IgD-negative memory B cell (primary cell): ENCODE measurements at regions not wholly inside any gene's neighbourhood (a gene's known extent, or its start where the extent isn't known, plus 50 kb on each side); places are given as distances from the start of the nearest gene placed in this dataset.

Experiments
- H3K27ac Mint-ChIP-seq, 3 donors: one replicate each; pipeline ENCODE4 v1.8.0; 2020 to 2022; ENCODE audit warnings: mild to moderate bottlenecking in 3 of 3, mixed read lengths in 3 of 3, moderate library complexity in 1 of 3
- H3K27me3 Mint-ChIP-seq: one replicate; pipeline ENCODE4 v1.8.0; 2021; ENCODE audit warnings: mixed read lengths
- H3K36me3 Mint-ChIP-seq: one replicate; pipeline ENCODE4 v1.8.0; 2020; ENCODE audit warnings: mild to moderate bottlenecking, mixed read lengths
- H3K4me1 Mint-ChIP-seq, 3 donors: one replicate each; pipeline ENCODE4 v1.8.0; 2020 to 2022; ENCODE audit warnings: mixed read lengths in 3 of 3, mild to moderate bottlenecking in 1 of 3
- H3K4me3 Mint-ChIP-seq, 4 donors: one replicate each; pipeline ENCODE4 v1.8.0; 2020 to 2022; ENCODE audit warnings: mild to moderate bottlenecking in 4 of 4, mixed read lengths in 4 of 4, moderate library complexity in 3 of 4
- H3K9me3 Mint-ChIP-seq, 3 donors: one replicate each; pipeline ENCODE4 v1.8.0; 2020 to 2021; ENCODE audit warnings: mixed read lengths in 3 of 3, mild to moderate bottlenecking in 1 of 3

DNA sequence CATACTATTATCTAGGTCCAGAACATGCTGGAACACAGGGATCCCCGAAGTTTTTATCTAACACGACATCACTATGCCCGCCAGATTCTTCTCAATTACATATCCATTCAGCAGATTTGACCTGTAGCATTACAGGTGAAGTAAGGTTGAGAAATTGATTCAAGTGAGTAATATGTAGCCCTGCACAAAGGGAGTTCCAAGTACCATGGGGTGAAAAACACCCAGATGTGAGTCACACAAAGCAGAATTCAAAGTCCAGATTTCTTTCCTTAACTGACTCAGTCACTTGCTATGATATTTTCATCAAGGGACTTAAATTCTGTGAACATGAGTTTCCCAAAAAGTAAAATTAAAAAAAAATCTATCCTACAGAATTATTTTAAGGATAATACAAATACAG is 655.4 kb upstream of the PTCHD4 start:
- no peaks in the 10 kb centered on the region for H3K27me3 Mint-ChIP-seq
- no peak overlapping the region for H3K27ac Mint-ChIP-seq
- H3K36me3 Mint-ChIP-seq = no peaks in the 10 kb centered on the region
- no peak overlapping the region for H3K4me3 Mint-ChIP-seq
- no peaks in the 10 kb centered on the region for H3K4me1 Mint-ChIP-seq
- peaks cover 0 to 4% (median 0%) of the 10 kb centered on the region in 3 donors for H3K9me3 Mint-ChIP-seq

DNA sequence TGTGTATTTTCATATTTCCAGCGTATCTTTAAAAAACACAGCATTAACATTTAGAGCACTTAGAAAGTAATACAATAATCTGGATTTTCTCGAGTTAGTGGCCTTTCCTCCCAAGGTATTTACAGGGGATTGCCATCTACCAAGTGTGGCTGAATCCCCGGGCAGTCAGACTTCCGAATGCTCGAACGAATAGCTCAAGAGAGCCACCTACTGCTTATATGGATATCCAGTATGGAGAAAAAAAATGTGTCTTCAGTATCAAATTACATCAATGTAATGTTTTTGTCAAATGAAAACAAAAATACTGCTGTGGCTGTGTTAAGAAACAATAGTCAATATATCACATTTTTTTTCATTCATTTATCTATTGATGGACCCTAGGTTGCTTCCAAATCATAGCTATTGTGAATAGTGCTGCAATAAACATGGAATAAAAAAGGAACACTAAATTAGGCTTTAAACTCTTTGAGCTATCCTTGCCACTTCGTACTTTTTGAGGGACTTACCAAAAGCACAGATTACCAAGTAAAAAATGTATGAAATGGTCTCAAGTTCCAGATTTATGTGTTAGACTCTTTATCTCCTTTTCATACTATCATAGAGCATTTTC is 654.5 kb upstream of the PTCHD4 start:
- no peaks in the 10 kb centered on the region for H3K36me3 Mint-ChIP-seq
- no peaks in the 10 kb centered on the region for H3K4me1 Mint-ChIP-seq
- no peak overlapping the region for H3K4me3 Mint-ChIP-seq
- H3K27me3 Mint-ChIP-seq = no peaks in the 10 kb centered on the region
- H3K9me3 Mint-ChIP-seq = peaks cover 0 to 2% (median 0%) of the 10 kb centered on the region in 3 donors
- no peak overlapping the region for H3K27ac Mint-ChIP-seq

DNA sequence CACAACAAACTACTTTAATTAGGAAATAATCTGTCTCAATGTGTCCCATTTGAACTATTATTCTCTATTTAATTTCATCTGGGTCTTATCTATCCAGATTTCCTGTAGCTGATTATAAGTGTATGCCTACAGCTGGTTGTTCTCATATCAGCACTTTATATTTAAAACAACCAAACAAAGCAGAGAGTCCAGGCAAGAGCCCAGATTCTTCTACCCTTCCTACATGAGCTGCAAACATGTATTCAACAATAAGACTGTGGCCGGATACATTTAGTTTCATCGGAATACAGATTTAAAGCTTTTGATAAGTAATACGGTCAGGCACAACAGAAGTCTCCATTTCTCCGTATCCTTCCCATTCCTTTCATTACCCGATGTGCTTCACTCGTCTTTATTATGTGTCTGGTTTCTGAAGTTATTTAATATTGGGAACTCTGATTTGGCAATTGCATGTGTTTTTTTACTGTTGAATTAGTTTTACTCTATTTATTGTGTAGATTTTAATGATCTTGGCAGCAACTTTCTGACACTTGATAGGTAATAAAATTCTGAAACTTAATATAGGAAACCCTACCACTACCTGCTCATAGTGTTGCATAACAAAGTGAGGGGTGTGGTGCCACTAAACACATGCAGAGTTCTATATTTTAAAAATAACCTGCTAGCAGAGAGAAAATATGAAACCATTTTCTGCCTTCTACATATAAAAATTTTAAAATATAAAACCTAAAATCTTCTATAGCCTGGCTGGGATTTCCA is 653.5 kb upstream of the PTCHD4 start:
- Mint-ChIP-seq H3K4me1 (no peaks in the 10 kb centered on the region), H3K36me3 (no peaks in the 10 kb centered on the region), H3K27ac (no peak overlapping the region), H3K27me3 (no peaks in the 10 kb centered on the region), H3K4me3 (no peak overlapping the region), H3K9me3 (peaks cover 0 to 2% (median 0%) of the 10 kb centered on the region in 3 donors)

DNA sequence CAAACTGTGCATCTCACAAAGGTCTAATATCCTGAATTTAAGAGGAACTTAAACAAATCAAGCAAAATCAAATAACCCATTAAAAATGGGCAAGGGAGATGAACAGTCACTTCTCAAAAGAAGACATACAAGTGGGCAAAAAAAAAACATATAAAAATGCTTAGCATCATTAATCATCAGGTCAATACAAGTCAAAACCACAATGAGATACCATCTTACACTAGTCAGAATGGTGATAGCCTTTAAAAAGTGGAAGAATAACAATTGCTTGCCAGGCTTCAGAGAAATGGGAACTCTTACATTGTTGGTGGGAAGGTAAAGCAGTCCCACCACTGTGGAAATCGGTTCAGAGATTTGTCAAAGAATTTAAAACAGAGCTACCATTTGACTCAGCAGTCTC is 646.7 kb upstream of the PTCHD4 start:
- no peak overlapping the region for H3K4me3 Mint-ChIP-seq
- peaks cover 4 to 8% (median 6%) of the 10 kb centered on the region in 3 donors for H3K9me3 Mint-ChIP-seq
- no peaks in the 10 kb centered on the region for H3K27me3 Mint-ChIP-seq
- no peaks in the 10 kb centered on the region for H3K36me3 Mint-ChIP-seq
- H3K4me1 Mint-ChIP-seq = no peaks in the 10 kb centered on the region
- no peak overlapping the region for H3K27ac Mint-ChIP-seq

DNA sequence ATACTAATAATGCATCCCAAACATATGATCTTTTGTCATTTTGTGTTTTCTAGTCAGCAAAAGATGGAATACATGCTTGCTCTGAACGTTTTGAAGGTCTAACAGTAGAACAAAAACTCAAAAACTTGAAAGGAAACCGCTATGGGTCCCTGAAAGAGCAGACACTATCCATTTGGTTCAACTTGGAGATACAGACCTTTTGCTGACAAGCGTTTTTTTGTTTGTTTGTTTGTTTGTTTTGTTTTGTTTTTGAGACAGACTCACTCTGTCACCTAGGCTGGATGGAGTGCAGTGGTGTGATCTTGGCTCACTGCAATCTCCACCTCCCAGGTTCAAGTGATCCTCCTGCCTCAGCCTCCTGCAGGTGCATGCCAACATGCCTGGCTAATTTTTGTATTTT is 644.3 kb upstream of the PTCHD4 start:
- H3K27ac Mint-ChIP-seq = no peak overlapping the region
- no peaks in the 10 kb centered on the region for H3K4me1 Mint-ChIP-seq
- H3K27me3 Mint-ChIP-seq = no peaks in the 10 kb centered on the region
- peaks cover 4 to 8% (median 5%) of the 10 kb centered on the region in 3 donors for H3K9me3 Mint-ChIP-seq
- H3K4me3 Mint-ChIP-seq = no peak overlapping the region
- no peaks in the 10 kb centered on the region for H3K36me3 Mint-ChIP-seq

DNA sequence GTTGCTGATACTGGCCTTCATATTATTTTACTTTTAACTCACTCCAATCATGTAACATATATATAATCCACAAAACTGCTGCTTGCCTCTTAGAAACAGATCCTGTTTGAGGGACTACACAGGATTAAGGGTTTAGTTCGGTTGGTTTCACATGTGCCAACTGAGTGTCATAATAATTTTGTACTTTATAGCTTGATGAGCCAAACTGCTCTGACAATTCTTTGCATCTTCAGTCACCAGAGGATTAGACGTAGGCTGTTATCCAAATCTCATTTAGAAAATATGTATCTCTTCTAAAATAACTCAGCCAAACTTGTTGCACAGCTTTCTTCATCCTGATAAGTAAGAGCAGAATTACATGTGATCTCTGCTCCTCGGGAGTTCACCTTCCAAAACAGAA is 643.6 kb upstream of the PTCHD4 start:
- no peak overlapping the region for H3K27ac Mint-ChIP-seq
- H3K27me3 Mint-ChIP-seq = no peaks in the 10 kb centered on the region
- H3K4me3 Mint-ChIP-seq = no peak overlapping the region

DNA sequence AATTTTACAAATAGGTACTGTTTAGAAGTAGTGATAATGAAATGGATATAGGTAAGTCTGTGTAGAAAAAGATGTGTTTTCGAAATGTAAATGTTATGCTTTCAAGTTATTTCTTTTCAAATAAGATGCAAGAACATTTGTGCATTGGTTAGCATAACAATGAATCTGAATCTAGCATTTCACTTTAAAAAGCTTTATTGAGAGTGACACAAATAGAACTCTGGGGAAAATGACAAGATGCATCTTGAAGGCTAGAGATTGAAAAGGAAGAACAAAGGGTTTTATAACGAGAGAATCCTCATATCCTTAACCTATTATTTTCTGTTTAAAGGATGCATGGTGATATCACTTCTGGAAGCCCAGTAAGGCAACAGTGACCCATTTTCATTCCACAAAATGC is 639.9 kb upstream of the PTCHD4 start:
- Mint-ChIP-seq H3K36me3 (no peaks in the 10 kb centered on the region), H3K27me3 (no peaks in the 10 kb centered on the region), H3K4me3 (no peak overlapping the region), H3K9me3 (peaks cover 4 to 6% (median 5%) of the 10 kb centered on the region in 3 donors), H3K4me1 (no peaks in the 10 kb centered on the region), H3K27ac (no peak overlapping the region)

More for the DNA sequence above, 643.6 kb upstream of the PTCHD4 start:
- Mint-ChIP-seq H3K36me3 (no peaks in the 10 kb centered on the region), H3K4me1 (no peaks in the 10 kb centered on the region), H3K9me3 (peaks cover 4 to 8% (median 4%) of the 10 kb centered on the region in 3 donors)

DNA sequence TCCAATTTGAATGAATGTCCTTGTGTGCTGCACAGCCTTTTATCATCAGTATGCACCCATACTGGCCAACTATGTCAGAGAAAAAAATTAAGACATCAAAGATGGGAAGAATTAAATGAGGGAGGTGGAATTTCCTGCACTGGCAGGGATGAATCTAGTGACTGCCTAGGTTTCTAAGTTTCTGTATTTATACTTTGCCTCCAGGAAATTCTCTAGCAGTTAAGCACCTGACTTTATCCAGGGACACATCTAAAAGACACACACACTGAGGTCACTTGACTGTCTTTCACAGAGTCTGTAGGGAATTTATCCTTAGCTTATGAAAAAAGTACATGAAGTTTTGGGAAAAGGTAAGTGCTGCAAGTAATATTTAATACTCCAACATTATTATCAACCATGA is 636.5 kb upstream of the PTCHD4 start:
- Mint-ChIP-seq H3K4me1 (no peaks in the 10 kb centered on the region), H3K4me3 (no peak overlapping the region), H3K27ac (no peak overlapping the region), H3K36me3 (no peaks in the 10 kb centered on the region), H3K9me3 (peaks cover 0 to 13% (median 5%) of the 10 kb centered on the region in 3 donors), H3K27me3 (no peaks in the 10 kb centered on the region)

DNA sequence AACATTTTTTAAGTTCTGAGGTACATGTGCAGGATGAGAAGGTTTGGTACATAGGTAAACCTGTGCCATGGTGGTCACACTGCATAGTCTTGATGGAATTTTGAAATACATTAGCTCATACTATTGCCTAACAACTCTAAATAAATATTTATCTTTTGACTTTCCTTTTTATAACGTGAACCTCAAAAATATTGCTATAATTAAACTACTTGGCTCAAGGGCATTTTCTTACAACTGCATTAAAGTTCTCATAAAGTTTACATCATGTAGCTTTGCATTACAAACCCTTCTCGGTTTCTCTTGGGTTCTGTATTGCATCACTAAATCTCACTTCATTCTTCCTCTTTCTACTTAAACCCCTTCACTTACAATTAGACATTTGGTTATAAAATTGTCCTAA is 636.0 kb upstream of the PTCHD4 start:
- Mint-ChIP-seq H3K4me1 (no peaks in the 10 kb centered on the region), H3K36me3 (no peaks in the 10 kb centered on the region), H3K4me3 (no peak overlapping the region), H3K9me3 (peaks cover 0 to 13% (median 5%) of the 10 kb centered on the region in 3 donors), H3K27me3 (no peaks in the 10 kb centered on the region), H3K27ac (no peak overlapping the region)

DNA sequence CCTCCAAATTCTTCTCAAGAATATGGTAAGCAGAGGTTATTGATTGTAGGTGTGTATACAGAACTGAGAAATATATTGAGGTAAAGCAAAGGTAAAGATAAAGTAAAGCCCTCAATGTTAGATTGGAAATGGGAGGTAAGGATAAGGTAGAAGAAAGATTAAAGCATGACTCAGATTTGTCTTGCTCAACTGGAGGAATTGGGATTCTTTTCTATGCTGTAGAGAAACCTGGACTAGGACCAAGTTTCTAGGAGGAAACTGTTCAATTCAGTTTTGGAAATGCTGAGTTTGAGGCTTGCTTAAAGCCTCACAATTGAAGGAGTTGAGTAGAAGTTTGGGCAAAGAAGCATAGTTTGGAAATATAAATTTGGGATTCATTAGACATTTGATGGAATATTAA is 634.0 kb upstream of the PTCHD4 start:
- H3K4me3 Mint-ChIP-seq = no peak overlapping the region
- peaks cover 0 to 13% (median 5%) of the 10 kb centered on the region in 3 donors for H3K9me3 Mint-ChIP-seq
- no peaks in the 10 kb centered on the region for H3K27me3 Mint-ChIP-seq
- H3K27ac Mint-ChIP-seq = no peak overlapping the region
- H3K36me3 Mint-ChIP-seq = no peaks in the 10 kb centered on the region
- H3K4me1 Mint-ChIP-seq = no peaks in the 10 kb centered on the region

DNA sequence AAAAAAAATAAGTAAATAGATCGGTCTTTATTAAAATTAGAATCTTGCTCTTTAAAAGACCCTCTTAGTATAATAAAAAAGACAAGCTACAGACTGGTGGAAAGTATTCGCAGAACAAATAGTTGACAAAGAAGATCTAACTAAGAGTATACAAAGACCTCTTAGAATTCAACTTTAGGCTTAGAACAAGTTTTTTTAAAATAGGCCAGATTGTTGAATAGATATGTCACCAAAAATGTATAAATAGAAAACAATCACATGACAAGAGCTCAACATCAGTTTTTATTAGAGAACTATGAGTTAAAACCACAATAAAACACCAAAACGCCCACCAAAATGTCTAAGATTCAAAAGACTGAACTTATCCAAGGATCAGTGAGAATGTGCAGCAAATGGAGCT is 632.7 kb upstream of the PTCHD4 start:
- Mint-ChIP-seq H3K27ac (no peak overlapping the region), H3K4me1 (no peaks in the 10 kb centered on the region), H3K27me3 (no peaks in the 10 kb centered on the region), H3K36me3 (no peaks in the 10 kb centered on the region), H3K4me3 (no peak overlapping the region), H3K9me3 (peaks cover 0 to 13% (median 5%) of the 10 kb centered on the region in 3 donors)

DNA sequence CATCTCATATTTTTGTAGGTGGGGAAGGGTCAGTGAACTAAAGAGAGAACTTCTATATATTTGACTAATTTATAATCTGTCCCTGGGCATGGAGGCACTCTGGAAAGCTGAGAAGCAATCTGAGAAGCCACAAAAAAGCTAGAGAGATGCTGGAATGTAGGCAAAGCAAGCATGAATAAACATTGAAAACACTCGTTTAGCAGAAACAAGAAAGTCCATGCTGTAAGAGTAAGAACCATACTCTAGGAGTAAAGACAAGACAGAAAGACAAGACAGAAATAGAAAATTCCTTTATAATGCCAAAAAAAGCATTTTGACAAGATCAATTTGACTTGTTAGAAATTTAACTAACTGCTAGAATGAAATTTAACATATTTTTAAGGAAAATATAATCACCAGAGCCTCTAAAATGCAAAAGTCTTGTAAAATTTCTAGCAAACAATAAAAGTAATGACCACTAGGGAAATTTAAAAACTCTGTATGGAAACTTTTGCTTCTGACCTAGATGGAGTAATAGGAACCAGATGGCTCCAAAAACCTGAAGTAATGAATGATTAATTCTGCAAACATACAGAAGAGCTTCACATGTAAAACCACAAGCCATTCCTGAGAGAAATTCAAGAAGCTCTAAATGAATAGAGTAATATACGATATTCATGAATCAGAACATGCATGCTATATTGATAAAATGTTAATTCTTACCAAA is 625.7 kb upstream of the PTCHD4 start:
- no peaks in the 10 kb centered on the region for H3K4me1 Mint-ChIP-seq

DNA sequence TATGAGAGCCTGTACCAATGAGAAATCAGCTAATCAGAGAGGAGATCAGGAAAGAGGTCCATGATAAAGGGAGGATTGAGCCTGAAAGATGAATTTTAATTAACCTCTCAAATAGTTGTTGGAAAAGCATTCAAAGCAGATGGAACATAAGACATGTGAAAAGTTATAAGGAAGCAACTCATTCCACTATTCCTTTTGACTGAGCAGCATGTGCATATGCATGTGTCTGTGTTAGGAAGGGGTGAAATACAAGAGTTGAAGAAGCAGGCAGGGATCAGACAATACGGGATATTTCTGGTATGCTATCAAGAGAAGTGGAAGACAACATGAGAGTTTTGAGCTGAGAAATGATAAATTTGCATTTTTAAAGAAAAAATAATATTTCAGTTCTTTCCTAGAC is 624.8 kb upstream of the PTCHD4 start:
- Mint-ChIP-seq H3K36me3 (no peaks in the 10 kb centered on the region), H3K9me3 (peaks cover 3 to 12% (median 5%) of the 10 kb centered on the region in 3 donors), H3K4me1 (no peaks in the 10 kb centered on the region), H3K27ac (no peak overlapping the region), H3K4me3 (no peak overlapping the region), H3K27me3 (no peaks in the 10 kb centered on the region)

More for the DNA sequence above, 625.7 kb upstream of the PTCHD4 start:
- Mint-ChIP-seq H3K36me3 (no peaks in the 10 kb centered on the region), H3K27ac (no peak overlapping the region), H3K4me3 (peak overlapping the region in 1 of 4 donors; percentile 5), H3K9me3 (peaks cover 3 to 5% (median 5%) of the 10 kb centered on the region in 3 donors), H3K27me3 (no peaks in the 10 kb centered on the region)

DNA sequence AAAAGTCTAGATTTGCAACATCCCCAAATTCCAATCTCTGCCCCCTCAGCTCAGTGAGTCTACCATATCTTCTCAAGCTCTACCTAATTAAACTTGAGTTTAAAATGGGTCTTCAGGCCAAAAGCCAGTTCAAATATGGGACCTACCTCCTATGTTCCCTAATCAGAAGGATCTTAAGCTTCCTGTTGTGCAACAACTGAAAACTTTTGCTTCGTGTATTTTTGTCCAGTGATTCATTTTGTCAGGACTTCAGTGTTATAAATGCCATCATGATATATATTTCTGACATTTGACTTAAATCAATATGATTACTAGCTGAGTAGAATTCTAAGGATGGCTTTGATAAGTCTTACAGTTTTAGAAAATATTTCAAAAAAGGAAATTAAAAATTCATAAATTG is 622.6 kb upstream of the PTCHD4 start:
- Mint-ChIP-seq H3K36me3 (no peaks in the 10 kb centered on the region), H3K27me3 (no peaks in the 10 kb centered on the region), H3K27ac (no peak overlapping the region), H3K4me1 (no peaks in the 10 kb centered on the region), H3K9me3 (peaks cover 5 to 20% (median 7%) of the 10 kb centered on the region in 3 donors), H3K4me3 (no peak overlapping the region)

DNA sequence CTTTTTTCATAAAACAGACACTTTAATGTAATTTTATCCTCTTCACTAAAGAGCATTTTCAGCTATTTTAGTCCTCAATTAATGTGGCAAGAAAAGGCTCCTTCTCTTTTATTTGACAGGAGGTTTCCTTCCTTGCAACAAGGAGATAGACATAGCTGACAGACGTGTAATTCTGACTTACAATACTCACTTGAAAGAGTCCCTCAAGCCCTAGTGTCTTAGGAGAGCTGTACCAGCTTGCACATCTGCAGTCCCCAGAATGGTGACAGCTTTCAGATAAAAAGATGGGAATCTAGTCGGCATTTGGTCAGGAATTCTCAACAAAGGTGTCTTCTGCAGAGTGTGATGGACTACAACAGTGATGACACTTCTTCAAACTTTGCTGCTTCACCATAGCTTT is 603.7 kb upstream of the PTCHD4 start:
- H3K4me1 Mint-ChIP-seq = no peaks in the 10 kb centered on the region
- H3K27ac Mint-ChIP-seq = no peak overlapping the region
- H3K4me3 Mint-ChIP-seq = no peak overlapping the region
- no peaks in the 10 kb centered on the region for H3K27me3 Mint-ChIP-seq
- no peaks in the 10 kb centered on the region for H3K36me3 Mint-ChIP-seq
- H3K9me3 Mint-ChIP-seq = peaks cover 3 to 9% (median 7%) of the 10 kb centered on the region in 3 donors
